A673 (cell line): ENCODE measurements at regions not wholly inside any gene's neighbourhood (a gene's known extent, or its start where the extent isn't known, plus 50 kb on each side); places are given as distances from the start of the nearest gene placed in this dataset.

Source experiments
- BruUV-seq: library from RNA; stranded (reverse); fragments of 400-500 nt; replicated peaks from 2 replicates; lab custom pipeline; 2021; lab: Mats Ljungman, UMichigan
- CTCF ChIA-PET: fragments of 300-600 bp; sonication (Branson Sonifier 250); formaldehyde crosslinking; loops from one replicate; lab custom pipeline; 2022; ENCODE audit warnings: antibody characterized with exemption; lab: Charles Lee
- POLR2A ChIA-PET: fragments of 300-600 bp; sonication (Branson Sonifier 250); formaldehyde crosslinking; loops from one replicate; lab custom pipeline; 2022; ENCODE audit warnings: antibody characterized with exemption; ENCODE audit not compliant: low non-redundant PET; lab: Charles Lee
- DNase-seq: peaks from one replicate; pipeline ENCODE4 v3.0.0-alpha.2; 2015; ENCODE audit warnings: low spot score
- H3K27ac ChIP-seq: fragments of 200-600 bp; sonication (generic); 2 replicates; pipeline ENCODE4 v1.5.1; 2016; ENCODE audit warnings: mixed run types, low read depth, mild to moderate bottlenecking, mixed read lengths, antibody characterized with exemption, low read length; ENCODE audit not compliant: poor library complexity, severe bottlenecking
- H3K27me3 ChIP-seq: fragments of 200-600 bp; sonication (generic); replicated peaks from 2 replicates; pipeline ENCODE4 v1.6.1; 2017; ENCODE audit warnings: mixed run types, low read depth, mild to moderate bottlenecking, mixed read lengths, antibody characterized with exemption, low read length; ENCODE audit not compliant: insufficient read depth, poor library complexity
- H3K36me3 ChIP-seq: fragments of 200-600 bp; sonication (generic); 2 replicates; pipeline ENCODE4 v1.6.1; 2016; ENCODE audit warnings: mixed run types, mild to moderate bottlenecking, mixed read lengths, antibody characterized with exemption, low read length; ENCODE audit not compliant: insufficient read depth, poor library complexity, severe bottlenecking
- H3K4me1 ChIP-seq: fragments of 200-600 bp; sonication (generic); 2 replicates; pipeline ENCODE4 v1.6.1; 2017; ENCODE audit warnings: mixed run types, mild to moderate bottlenecking, mixed read lengths, antibody characterized with exemption, low read length; ENCODE audit not compliant: insufficient read depth, poor library complexity, severe bottlenecking
- H3K4me3 ChIP-seq: fragments of 200-600 bp; sonication (generic); 2 replicates; pipeline ENCODE4 v1.5.1; 2016; ENCODE audit warnings: low read depth, mixed run types, mild to moderate bottlenecking, mixed read lengths, low read length; ENCODE audit not compliant: poor library complexity, severe bottlenecking
- H3K9me3 ChIP-seq: fragments of 200-600 bp; sonication (generic); 2 replicates; pipeline ENCODE4 v1.6.1; 2016; ENCODE audit warnings: mixed run types, low read depth, mild to moderate bottlenecking, mixed read lengths, antibody characterized with exemption, low read length; ENCODE audit not compliant: poor library complexity, severe bottlenecking
- EZH2 ChIP-seq: fragments of 200-600 bp; sonication (generic); IDR thresholded peaks from 2 replicates; pipeline ENCODE4 v1.6.1; 2017; ENCODE audit warnings: borderline replicate concordance, low read depth, mild to moderate bottlenecking, mixed read lengths, antibody characterized with exemption, low read length; ENCODE audit not compliant: poor library complexity, severe bottlenecking
- intact Hi-C: fragments of 100-400 bp; cut with micrococcal nuclease; formaldehyde crosslinking; loops from one replicate; pipeline ENCODE4 v1.10.0; 2022; ENCODE audit not compliant: unreplicated experiment
- TF ChIP-seq, protein P1 (sequence below): fragments of 300-800, 200-600 bp; sonication (generic); conservative IDR thresholded peaks from 2 replicates; pipeline ENCODE4 v1.5.1; 2017; ENCODE audit warnings: low read depth, mild to moderate bottlenecking, antibody characterized with exemption, low read length, moderate library complexity, mixed read lengths

DNA sequence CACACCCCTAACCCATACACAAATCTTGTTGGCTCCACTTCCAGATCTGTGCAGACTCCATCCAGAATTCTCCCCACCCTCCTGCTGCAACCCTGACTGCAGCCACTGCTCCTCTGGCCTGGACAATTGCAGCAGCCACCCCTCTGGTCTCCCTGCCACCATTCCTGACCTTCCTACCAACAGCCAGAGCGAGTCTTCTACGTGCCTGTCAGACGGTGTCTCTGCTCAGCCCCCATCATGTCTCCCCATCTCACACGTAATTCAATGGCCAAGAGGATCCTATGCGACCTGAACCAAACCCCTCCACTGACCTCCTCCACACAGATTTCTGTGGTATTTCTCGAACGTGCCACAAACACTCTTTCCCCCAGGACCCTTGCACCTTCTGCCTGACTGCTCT, 103.3 kb downstream of the TPRA1 start:
- no TSS peak for BruUV-seq
- DNase-seq, result no peak
- no peak overlapping the region for H3K4me3 ChIP-seq
- H3K9me3 ChIP-seq, result no peaks in the 10 kb centered on the region
- H3K4me1 ChIP-seq, result no peaks in the 10 kb centered on the region
- TF ChIP-seq EZH2, result no peak
- TF ChIP-seq, protein P1, sequence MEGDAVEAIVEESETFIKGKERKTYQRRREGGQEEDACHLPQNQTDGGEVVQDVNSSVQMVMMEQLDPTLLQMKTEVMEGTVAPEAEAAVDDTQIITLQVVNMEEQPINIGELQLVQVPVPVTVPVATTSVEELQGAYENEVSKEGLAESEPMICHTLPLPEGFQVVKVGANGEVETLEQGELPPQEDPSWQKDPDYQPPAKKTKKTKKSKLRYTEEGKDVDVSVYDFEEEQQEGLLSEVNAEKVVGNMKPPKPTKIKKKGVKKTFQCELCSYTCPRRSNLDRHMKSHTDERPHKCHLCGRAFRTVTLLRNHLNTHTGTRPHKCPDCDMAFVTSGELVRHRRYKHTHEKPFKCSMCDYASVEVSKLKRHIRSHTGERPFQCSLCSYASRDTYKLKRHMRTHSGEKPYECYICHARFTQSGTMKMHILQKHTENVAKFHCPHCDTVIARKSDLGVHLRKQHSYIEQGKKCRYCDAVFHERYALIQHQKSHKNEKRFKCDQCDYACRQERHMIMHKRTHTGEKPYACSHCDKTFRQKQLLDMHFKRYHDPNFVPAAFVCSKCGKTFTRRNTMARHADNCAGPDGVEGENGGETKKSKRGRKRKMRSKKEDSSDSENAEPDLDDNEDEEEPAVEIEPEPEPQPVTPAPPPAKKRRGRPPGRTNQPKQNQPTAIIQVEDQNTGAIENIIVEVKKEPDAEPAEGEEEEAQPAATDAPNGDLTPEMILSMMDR, result no peak
- CTCF ChIA-PET, result no interaction called here
- intact Hi-C loops, result no loop called here
- POLR2A ChIA-PET, result no interaction called here
- no peak overlapping the region for H3K27ac ChIP-seq
- no peaks in the 10 kb centered on the region for H3K27me3 ChIP-seq
- no peaks in the 10 kb centered on the region for H3K36me3 ChIP-seq

DNA sequence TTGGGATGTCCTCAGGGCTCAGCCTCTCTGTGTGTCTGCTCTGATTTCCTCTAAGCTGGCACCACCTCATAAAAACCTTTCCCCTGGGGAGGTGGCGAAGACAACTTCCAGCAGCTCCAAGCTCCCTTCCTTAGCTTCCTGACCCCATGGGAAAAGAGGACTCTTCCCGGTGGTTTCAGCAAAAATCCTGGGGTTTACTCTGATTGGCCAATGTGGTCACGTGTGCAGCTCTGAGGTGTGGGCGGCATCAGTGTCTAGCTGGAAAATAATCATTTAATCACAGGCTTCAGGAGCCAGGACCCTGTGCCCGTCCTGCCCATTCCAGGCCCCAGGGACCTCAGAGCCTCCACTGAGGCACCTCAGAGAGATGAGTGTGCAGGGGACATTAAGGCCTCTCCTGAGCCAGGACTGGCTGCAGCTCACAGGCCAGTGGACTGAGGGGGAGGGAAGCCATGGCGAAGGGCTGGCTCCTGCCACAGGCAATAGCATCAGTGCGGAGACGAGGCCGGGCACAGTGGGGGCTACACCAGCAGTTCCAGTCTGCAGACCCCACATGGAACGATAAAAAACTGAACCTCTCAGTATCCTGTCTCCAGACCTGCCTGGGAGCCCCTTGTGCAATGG, 104.1 kb downstream of the TPRA1 start:
- no TSS peak for BruUV-seq
- no peaks in the 10 kb centered on the region for H3K9me3 ChIP-seq
- TF ChIP-seq, protein P1, result no peak
- no peak for TF ChIP-seq EZH2
- no peaks in the 10 kb centered on the region for H3K4me1 ChIP-seq
- no peaks in the 10 kb centered on the region for H3K36me3 ChIP-seq
- intact Hi-C loops, result no loop called here
- no peaks in the 10 kb centered on the region for H3K27me3 ChIP-seq
- H3K27ac ChIP-seq, result no peak overlapping the region
- DNase-seq, result no peak
- H3K4me3 ChIP-seq, result no peak overlapping the region
- ChIA-PET POLR2A (no interaction called here), CTCF (no interaction called here)

DNA sequence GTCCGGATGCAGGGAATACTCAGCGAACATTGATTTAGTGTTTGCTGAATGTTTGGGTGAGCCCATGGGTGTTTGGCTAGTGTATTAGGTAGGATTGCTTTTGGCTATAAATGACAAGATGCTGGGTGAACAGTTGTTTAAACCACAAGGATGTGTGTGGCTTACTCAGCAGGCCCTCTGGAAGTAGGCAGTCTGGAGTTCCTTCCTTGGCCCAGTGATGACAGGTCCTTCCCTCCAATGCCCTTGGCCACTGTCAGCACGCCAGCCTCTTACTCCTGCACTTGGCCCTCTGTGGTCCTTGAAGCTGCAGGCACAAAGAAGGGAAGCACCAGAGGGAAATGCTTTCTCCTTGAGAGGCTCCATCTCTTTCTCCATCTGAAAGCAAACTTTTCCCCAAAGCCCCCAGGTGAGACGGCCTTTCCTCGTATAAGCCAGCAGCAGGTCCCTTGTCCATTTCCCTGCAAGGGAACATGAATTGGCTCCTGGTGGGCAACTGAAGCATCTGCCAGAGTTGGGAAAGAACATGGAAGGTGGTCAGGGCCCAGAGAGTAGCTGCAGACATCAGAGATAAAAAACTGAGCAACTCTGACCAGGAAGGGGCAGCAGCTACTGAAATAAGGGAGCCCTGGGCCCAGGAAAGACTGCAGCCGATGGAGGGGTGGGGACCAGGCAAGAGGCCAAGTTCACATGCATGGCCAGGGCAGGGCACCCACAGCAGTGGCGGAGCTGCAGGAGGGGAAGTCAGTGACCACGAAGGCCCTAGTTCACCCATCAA, 105.0 kb downstream of the TPRA1 start:
- Histone ChIP-seq H3K4me3 (no peak overlapping the region), H3K36me3 (no peaks in the 10 kb centered on the region), H3K27me3 (no peaks in the 10 kb centered on the region), H3K27ac (no peak overlapping the region), H3K4me1 (no peaks in the 10 kb centered on the region), H3K9me3 (no peaks in the 10 kb centered on the region)
- intact Hi-C loops, result no loop called here
- ChIA-PET POLR2A (no interaction called here), CTCF (no interaction called here)
- no peak for DNase-seq
- TF ChIP-seq EZH2, result no peak
- TF ChIP-seq, protein P1, result no peak
- no TSS peak for BruUV-seq
